ENCODE measurements at regions not wholly inside any gene's neighbourhood (a gene's known extent, or its start where the extent isn't known, plus 50 kb on each side); places are given as distances from the start of the nearest gene placed in this dataset.

- 35 to 59% methylated on average over 1 of the region's 1 CpG for WGBS, 2 donors
- no peaks in the 10 kb centered on the region for H3K36me3 ChIP-seq
- TF ChIP-seq POLR2A (IDR thresholded peaks at IDR 0.05): no peak
- no peak for TF ChIP-seq EP300 (IDR thresholded peaks at IDR 0.05)
- no peak for TF ChIP-seq POLR2AphosphoS5 (IDR thresholded peaks at IDR 0.05)
- TF ChIP-seq CTCF (IDR thresholded peaks at IDR 0.05): no peak
Measured at GRCh38 chrX:125947501-125947900, 218.6 kb downstream of the DCAF12L2 start.

GRCh38 chrX:125952973-125953372 is 213.1 kb downstream of the DCAF12L2 start:
- no peak for TF ChIP-seq CTCF (IDR thresholded peaks at IDR 0.05)
- TF ChIP-seq POLR2A (IDR thresholded peaks at IDR 0.05): no peak
- TF ChIP-seq POLR2AphosphoS5 (IDR thresholded peaks at IDR 0.05): no peak
- TF ChIP-seq EP300 (IDR thresholded peaks at IDR 0.05): no peak
- ATAC-seq (ENCODE audit: low FRiP score in 2 of 2) (no peak), DNase-seq (no peak)
- Histone ChIP-seq H3K27me3 (no peaks in the 10 kb centered on the region), H3K9me3 (no peaks in the 10 kb centered on the region), H3K4me1 (no peaks in the 10 kb centered on the region), H3K4me3 (no peak overlapping the region), H3K36me3 (no peaks in the 10 kb centered on the region), H3K27ac (no peak overlapping the region)
- WGBS, 2 donors: 61 to 80% methylated on average over 1 of the region's 1 CpG

More at GRCh38 chrX:125947501-125947900, 218.6 kb downstream of the DCAF12L2 start:
- Histone ChIP-seq H3K27ac (no peak overlapping the region), H3K4me3 (no peak overlapping the region), H3K9me3 (no peaks in the 10 kb centered on the region), H3K27me3 (no peaks in the 10 kb centered on the region), H3K4me1 (no peaks in the 10 kb centered on the region)
- ATAC-seq (ENCODE audit: low FRiP score in 2 of 2): no peak
- DNase-seq: no peak

- Histone ChIP-seq H3K27ac (no peak overlapping the region), H3K9me3 (no peaks in the 10 kb centered on the region), H3K36me3 (no peaks in the 10 kb centered on the region), H3K27me3 (no peaks in the 10 kb centered on the region), H3K4me3 (no peak overlapping the region), H3K4me1 (no peaks in the 10 kb centered on the region)
- TF ChIP-seq POLR2AphosphoS5 (IDR thresholded peaks at IDR 0.05): no peak
- no peak for TF ChIP-seq EP300 (IDR thresholded peaks at IDR 0.05)
- TF ChIP-seq POLR2A (IDR thresholded peaks at IDR 0.05): no peak
- TF ChIP-seq CTCF (IDR thresholded peaks at IDR 0.05): no peak
- no peak for DNase-seq
- 36 to 37% methylated on average over 2 of the region's 2 CpGs for WGBS, 2 donors
- ATAC-seq (ENCODE audit: low FRiP score in 2 of 2): no peak
Measured at GRCh38 chrX:125953814-125954213, 212.3 kb downstream of the DCAF12L2 start.

GRCh38 chrX:125954236-125954635 is 211.9 kb downstream of the DCAF12L2 start:
- WGBS, 2 donors: 43 to 49% methylated on average over 3 of the region's 3 CpGs
- Histone ChIP-seq H3K9me3 (no peaks in the 10 kb centered on the region), H3K27me3 (no peaks in the 10 kb centered on the region), H3K4me1 (no peaks in the 10 kb centered on the region), H3K4me3 (no peak overlapping the region), H3K36me3 (no peaks in the 10 kb centered on the region), H3K27ac (no peak overlapping the region)
- no peak for ATAC-seq (ENCODE audit: low FRiP score in 2 of 2)
- DNase-seq: no peak
- TF ChIP-seq EP300 (IDR thresholded peaks at IDR 0.05) (no peak), CTCF (IDR thresholded peaks at IDR 0.05) (no peak), POLR2AphosphoS5 (IDR thresholded peaks at IDR 0.05) (no peak)

GRCh38 chrX:125977851-125978250 is 188.2 kb downstream of the DCAF12L2 start:
- no peaks in the 10 kb centered on the region for H3K9me3 ChIP-seq
- no peak overlapping the region for H3K27ac ChIP-seq
- no peak for ATAC-seq (ENCODE audit: low FRiP score in 2 of 2)
- TF ChIP-seq POLR2AphosphoS5 (IDR thresholded peaks at IDR 0.05) (no peak), CTCF (IDR thresholded peaks at IDR 0.05) (no peak), EP300 (IDR thresholded peaks at IDR 0.05) (no peak)
- no peaks in the 10 kb centered on the region for H3K36me3 ChIP-seq
- no peak for DNase-seq
- no peaks in the 10 kb centered on the region for H3K4me1 ChIP-seq
- whole genome bisulfite sequencing, 2 donors: 76 to 79% methylated on average over 2 of the region's 2 CpGs
- no peaks in the 10 kb centered on the region for H3K27me3 ChIP-seq
- H3K4me3 ChIP-seq: no peak overlapping the region
